Left colon (tissue), 2 donors: ENCODE measurements at regions not wholly inside any gene's neighbourhood (a gene's known extent, or its start where the extent isn't known, plus 50 kb on each side); places are given as distances from the start of the nearest gene placed in this dataset.

Source experiments
- ATAC-seq: fragments of 200-7000 bp; cut with Tn5 transposase; one replicate; pipeline ENCODE4 v1.9.1; 2020; ENCODE audit warnings: mild to moderate bottlenecking, moderate library complexity
- DNase-seq, 2 donors: peaks; one replicate each; pipeline ENCODE4 v3.0.0-alpha.2; 2020
- intact Hi-C, 2 donors: fragments of 100-400 bp; cut with DNase I in 1 of 2; cut with micrococcal nuclease in 1 of 2; formaldehyde crosslinking; loops; one replicate each; pipeline versions ENCODE4 v1.11.2 to v1.14.0; 2022; cut with DNase I, micrococcal nuclease
- donor health status: DM: no; HTN: no; CAD: no.
- donor health status: DM: yes; HTN: yes; CAD: no.

GRCh38 chr7:22631730-22632129 lies 95.3 kb upstream of the IL6 start:
- DNase-seq = no peak
- intact Hi-C loops = no loop called here
- ATAC-seq = no peak

GRCh38 chr7:22630069-22630468 lies 96.9 kb upstream of the IL6 start:
- intact Hi-C loops = no loop called here
- DNase-seq (no peak), ATAC-seq (no peak)

GRCh38 chr7:22629056-22629455 lies 97.9 kb upstream of the IL6 start:
- no peak for DNase-seq
- intact Hi-C loops = no loop called here
- no peak for ATAC-seq

GRCh38 chr7:22628112-22628511 lies 98.9 kb upstream of the IL6 start:
- no peak for DNase-seq
- intact Hi-C loops = no loop called here
- ATAC-seq = no peak

- ATAC-seq (no peak), DNase-seq (no peak)
Measured at GRCh38 chr7:22627136-22627535, 99.9 kb upstream of the IL6 start.

GRCh38 chr7:22625251-22625650 lies 101.7 kb upstream of the IL6 start:
- ATAC-seq (no peak), DNase-seq (no peak)
- intact Hi-C loops = no loop called here

More at GRCh38 chr7:22627136-22627535, 99.9 kb upstream of the IL6 start:
- intact Hi-C loops = no loop called here

- DNase-seq (no peak), ATAC-seq (no peak)
- intact Hi-C loops = no loop called here
Measured at GRCh38 chr7:22624781-22625180, 102.2 kb upstream of the IL6 start.

DNA sequence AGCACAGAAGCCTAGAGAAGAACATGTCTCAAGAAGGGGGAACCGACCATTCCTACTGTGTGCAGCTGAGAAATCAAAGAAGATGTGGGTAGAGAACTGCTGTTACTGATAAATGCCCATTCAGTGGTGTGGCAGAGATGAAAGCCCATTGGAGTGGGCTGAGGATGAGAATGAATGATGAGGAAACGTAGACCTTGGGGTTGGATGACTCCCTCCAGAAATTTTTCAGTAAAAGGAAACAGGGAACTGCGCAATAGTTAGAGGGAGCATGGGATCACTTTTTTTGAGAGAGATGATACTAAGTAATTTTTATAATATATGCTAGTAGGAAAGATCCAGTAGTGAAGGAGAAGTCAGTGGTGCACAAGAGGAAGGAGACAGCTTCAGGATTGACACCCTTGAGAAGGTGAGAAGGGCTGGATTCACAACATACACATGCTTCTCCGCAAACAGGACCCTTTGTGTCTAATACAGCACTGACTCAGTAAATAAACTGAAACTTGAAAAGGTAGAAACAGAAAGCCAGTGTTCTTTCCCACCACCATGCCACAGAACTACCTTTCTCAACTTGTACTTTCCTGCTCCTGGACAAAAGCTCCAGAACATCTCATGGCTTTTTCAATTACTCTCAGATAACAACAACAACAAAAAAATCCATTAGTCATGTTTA lies 104.7 kb upstream of the IL6 start:
- intact Hi-C loops = no loop called here
- no peak for DNase-seq
- no peak for ATAC-seq

DNA sequence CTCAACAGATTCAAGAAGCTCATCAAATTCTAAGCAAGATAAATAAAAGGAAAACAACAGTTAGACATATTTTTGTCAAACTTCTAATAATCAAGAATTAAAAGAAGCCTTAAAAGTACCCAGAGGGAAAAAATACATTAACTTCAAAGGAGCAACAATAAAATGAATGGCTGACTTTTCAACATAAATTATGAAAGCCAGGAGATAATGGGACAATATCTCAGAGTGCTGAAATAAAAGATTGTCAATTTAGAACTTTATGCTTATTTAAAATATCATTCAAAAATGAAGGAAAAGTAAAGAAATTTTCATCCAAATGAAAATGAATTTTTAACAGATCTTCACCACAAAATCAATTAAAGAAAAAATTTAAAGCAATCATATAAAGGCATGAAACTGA lies 108.5 kb upstream of the IL6 start:
- ATAC-seq (no peak), DNase-seq (no peak)
- intact Hi-C loops = no loop called here

- DNase-seq (no peak), ATAC-seq (no peak)
- intact Hi-C loops = no loop called here
Measured at GRCh38 chr7:22617166-22617565, 109.8 kb upstream of the IL6 start.

GRCh38 chr7:22613496-22613895 lies 113.5 kb upstream of the IL6 start:
- no peak for DNase-seq
- intact Hi-C loops = no loop called here
- ATAC-seq = no peak

DNA sequence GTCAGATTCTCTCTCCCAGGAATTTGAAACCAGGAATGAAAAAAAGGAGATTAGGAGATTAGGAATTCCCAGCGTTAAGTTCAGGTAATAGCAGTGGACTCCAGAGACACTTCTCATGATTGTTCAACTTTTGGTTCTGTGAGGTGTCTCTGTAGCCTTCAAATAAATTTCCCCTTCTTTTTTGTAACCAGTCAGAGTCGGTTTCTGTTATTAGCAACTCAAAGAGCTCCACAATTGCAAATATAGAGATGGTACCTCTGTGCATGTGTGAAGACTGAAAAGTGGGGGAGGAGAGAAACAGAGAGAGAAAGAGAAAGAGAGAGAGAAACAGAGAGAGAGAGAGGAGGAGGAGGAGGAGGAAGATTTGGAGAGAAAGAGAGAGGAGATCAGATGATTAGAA lies 112.8 kb upstream of the STEAP1B start:
- ATAC-seq = no peak
- intact Hi-C loops = no loop called here
- DNase-seq = no peak

DNA sequence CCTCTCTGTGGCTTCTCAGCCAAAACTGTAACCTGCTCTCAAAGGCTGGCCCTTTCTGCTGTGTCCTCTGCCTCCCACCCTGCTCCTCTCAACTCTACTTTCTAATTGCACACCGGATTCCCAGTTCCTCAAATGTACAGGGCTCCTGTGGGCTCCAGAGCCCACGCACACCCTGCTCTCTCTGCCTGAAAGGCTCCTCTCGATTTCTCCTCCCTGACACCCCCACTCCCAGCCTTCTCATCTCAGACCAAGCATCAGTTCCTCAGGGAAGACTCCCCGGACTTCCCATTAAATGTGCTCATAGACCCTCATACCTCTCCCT lies 111.7 kb upstream of the STEAP1B start:
- ATAC-seq = no peak
- intact Hi-C loops = no loop called here

GRCh38 chr7:22610951-22611757 lies 111.2 kb upstream of the STEAP1B start:
- ATAC-seq = no peak
- intact Hi-C loops = no loop called here
- DNase-seq = no peak

More for the DNA sequence above, 111.7 kb upstream of the STEAP1B start:
- no peak for DNase-seq

DNA sequence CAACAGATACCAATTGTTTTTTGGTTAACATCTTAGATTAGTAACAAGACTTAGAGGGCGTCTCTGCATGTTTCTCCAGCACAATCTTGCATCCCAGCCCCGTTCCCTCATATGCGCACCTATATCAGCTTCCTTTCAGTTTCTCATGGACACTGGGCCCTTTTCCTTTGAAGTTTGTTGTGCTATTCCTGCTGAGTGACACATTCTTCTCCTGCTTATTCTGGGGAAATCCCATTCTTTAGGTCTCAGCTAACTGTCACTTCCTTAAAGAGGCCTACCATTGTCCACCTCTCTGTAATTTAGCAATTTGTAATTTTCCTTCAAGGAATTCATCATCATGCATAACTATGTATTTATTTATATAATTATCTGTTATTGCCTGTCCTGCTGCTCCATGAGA lies 110.3 kb upstream of the STEAP1B start:
- intact Hi-C loops = no loop called here
- ATAC-seq (no peak), DNase-seq (no peak)

GRCh38 chr7:22607180-22607579 lies 107.2 kb upstream of the STEAP1B start:
- ATAC-seq (no peak), DNase-seq (no peak)
- intact Hi-C loops = no loop called here

DNA sequence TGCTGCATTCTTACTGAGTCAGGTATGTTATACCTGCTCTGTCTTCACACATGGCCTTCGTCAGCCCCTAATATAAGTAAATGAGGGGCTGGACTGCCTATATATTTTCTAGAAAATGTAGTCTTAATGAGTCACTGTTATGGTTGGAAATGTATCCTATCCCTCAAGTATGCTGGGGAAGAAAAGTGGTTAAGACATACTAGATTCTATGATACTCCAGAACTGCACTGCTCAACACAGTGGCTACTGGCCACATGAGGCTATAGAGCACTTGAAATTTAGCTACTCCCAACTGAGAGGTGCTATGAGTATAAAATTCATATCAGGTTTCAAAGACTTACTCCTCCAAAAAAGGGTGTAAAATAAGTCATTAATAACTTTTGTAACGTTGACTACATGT lies 104.3 kb upstream of the STEAP1B start:
- intact Hi-C loops = no loop called here
- DNase-seq = no peak
- no peak for ATAC-seq

DNA sequence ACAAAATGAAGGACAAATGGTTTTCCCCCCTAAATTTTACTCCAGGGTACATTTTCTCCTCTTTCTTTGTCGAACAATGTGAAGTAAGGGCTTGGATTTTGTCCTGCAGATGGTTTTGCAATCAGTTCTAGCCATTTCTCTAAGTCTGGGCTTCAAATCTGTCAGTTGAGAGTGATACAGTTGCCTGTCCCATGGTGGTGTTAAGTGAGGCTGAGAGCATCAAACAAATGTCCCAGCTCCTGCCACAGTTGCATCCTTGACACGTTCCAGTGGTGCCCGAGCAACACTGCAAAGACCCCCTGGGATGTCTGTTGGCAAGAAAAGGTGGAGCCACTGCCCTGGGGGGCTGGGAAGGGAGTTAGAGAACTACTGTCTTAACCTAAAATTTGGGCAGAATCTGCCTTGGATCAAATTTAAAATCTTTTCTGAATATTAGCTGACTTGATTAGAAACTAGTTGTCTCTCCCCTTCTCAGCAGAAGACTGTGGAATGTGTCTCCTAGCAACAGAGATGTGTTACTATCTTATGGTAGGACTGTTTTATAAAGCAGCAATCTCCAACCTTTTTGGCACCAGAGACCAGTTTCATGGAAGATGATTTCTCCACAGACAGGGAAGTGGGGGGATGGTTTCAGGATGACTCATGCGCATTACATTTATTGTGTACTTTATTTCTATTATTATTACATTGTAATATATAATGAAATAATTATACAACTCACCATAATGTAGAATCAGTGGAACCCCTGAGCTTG lies 102.0 kb upstream of the STEAP1B start:
- DNase-seq (no peak), ATAC-seq (no peak)
- intact Hi-C loops = no loop called here

- ATAC-seq (no peak), DNase-seq (no peak)
- intact Hi-C loops = no loop called here
Measured at GRCh38 chr7:22601408-22601807, 101.4 kb upstream of the STEAP1B start.

DNA sequence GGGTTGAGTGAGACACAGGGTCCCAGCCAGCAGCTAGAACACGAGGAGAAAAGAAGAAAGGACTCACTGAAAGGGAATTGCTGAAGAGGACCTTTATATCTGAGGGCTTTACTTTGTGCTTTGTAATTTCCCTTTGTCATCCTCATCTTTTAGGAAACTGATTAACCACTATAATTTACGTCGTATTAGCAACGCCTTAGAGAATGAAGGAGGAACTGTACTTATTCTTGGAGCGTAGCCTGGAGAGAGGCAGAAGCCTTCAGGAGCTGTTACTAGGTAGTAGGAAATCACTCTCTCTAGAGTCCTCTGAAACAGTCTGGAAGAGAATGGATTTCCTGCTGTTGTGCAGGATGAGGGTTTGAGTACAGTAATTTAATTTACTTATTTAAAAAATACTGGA lies 101.0 kb upstream of the STEAP1B start:
- ATAC-seq (no peak), DNase-seq (no peak)
- intact Hi-C loops = no loop called here
